Heart right ventricle (tissue), 16 donors: ENCODE measurements at regions not wholly inside any gene's neighbourhood (a gene's known extent, or its start where the extent isn't known, plus 50 kb on each side); places are given as distances from the start of the nearest gene placed in this dataset.

Experiments used
- ATAC-seq, 8 donors: fragments of 200-7000 bp; cut with Tn5 transposase; one replicate each; pipeline ENCODE4 v1.9.1; 2020; ENCODE audit warnings: mild to moderate bottlenecking in 8 of 8, moderate library complexity in 8 of 8, moderate number of reproducible peaks in 1 of 8
- DNase-seq, 2 donors: peaks; one replicate each; pipeline ENCODE4 v3.0.0-alpha.2; 2020
- H3K27ac ChIP-seq, 10 donors: fragments of 200-600 bp; sonication (generic) in 2 of 10; one replicate each; pipeline versions ENCODE4 v1.5.0 to v1.8.0; 2020 to 2022; ENCODE audit warnings: mild to moderate bottlenecking in 3 of 10
- H3K27me3 ChIP-seq, 7 donors: fragments of 200-600 bp; one replicate each; pipeline ENCODE4 v1.8.0; 2021 to 2022; ENCODE audit warnings: mild to moderate bottlenecking in 2 of 7
- H3K36me3 ChIP-seq, 9 donors: fragments of 200-600 bp; sonication (generic) in 1 of 9; one replicate each; pipeline versions ENCODE4 v1.5.0 to v1.8.0; 2020 to 2022; ENCODE audit warnings: mild to moderate bottlenecking in 2 of 9
- H3K4me1 ChIP-seq, 9 donors: fragments of 200-600 bp; sonication (generic) in 1 of 9; one replicate each; pipeline versions ENCODE4 v1.5.0 to v1.8.0; 2020 to 2022; ENCODE audit warnings: mild to moderate bottlenecking in 4 of 9
- H3K4me3 ChIP-seq, 10 donors: fragments of 200-600 bp; sonication (generic) in 2 of 10; one replicate each; pipeline versions ENCODE4 v1.5.0 to v1.8.0; 2020 to 2022; ENCODE audit warnings: mild to moderate bottlenecking in 7 of 10, moderate library complexity in 2 of 10
- H3K9me3 ChIP-seq, 11 donors: fragments of 200-600 bp in 10 of 11; sonication (generic) in 2 of 11; one replicate each; pipeline versions ENCODE4 v1.5.0 to v1.8.0; 2013 to 2022; ENCODE audit warnings: mild to moderate bottlenecking in 2 of 11, control low read depth in 1 of 11, moderate library complexity in 1 of 11
- CTCF ChIP-seq, 9 donors: fragments of 200-600 bp; sonication (generic) in 2 of 9; IDR thresholded peaks; one replicate each; pipeline versions ENCODE4 v1.5.0 to v1.8.0; 2021 to 2022; ENCODE audit warnings: antibody characterized with exemption in 9 of 9, mild to moderate bottlenecking in 5 of 9, moderate library complexity in 1 of 9
- WGBS, 2 donors: extraction: QIAGEN DNeasy Blood & Tissue Kit; methylation state at CpG; one replicate each; pipeline ENCODE4 v1.1.7; 2013; ENCODE audit warnings: inconsistent platforms in 1 of 2; 5-methylcytosine and 5-hydroxymethylcytosine counted together
- intact Hi-C, 10 donors: fragments of 100-400 bp; cut with DNase I; formaldehyde crosslinking; loops; one replicate each; pipeline versions ENCODE4 v1.11.1 to v1.14.2; 2022
- donor health status: Arrhythmogenic right ventricular cardiomyopathy.
- donor health status: ischemic (EF 13 %, LVEDD 7.1; RV severe dilation, severe dysfunction).
- donor health status: healthy with polysubstance abuse.
- donor health status: DM: no; HTN: yes; CAD: no.
- donor health status: DM: no; HTN: no; CAD: no.
- donor health status: ischemic (EF 25% LVEDD 6.9; RV normal size, moderate dysfunction).
- donor health status: ischemic (EF 25% LVEDD 5.7; RV mildly dilated, moderate dysfunction).
- donor health status: healthy.
- donor health status: DM: yes; HTN: yes; CAD: no.
- donor health status: Ischemic cardiomyopathy.
- donor health status: ischemic (EF 35%, LVEDD 5.7; RV mildly dilated, moderate dysfunction).
- donor health status: nonischemic (EF 11% LVEDD 7.7; RV severe dilation, severe dysfunction).
- donor health status: DM: yes; HTN: yes; CAD: no.
- donor health status: PGD.
- donor health status: ischemic (EF 29% LVEDD 5.4; RV normal size, mild dysfunction).
- donor health status: nonischemic (EF 23%, LVEDD 6.1; RV moderate dilation, normal function).

- no peak for TF ChIP-seq CTCF (IDR thresholded peaks at IDR 0.05)
- ATAC-seq (no peak), DNase-seq (no peak)
- intact Hi-C loops: no loop called here
- Histone ChIP-seq H3K9me3 (no peaks in the 10 kb centered on the region), H3K36me3 (no peaks in the 10 kb centered on the region), H3K27ac (no peak overlapping the region), H3K4me3 (no peak overlapping the region), H3K4me1 (no peaks in the 10 kb centered on the region), H3K27me3 (no peaks in the 10 kb centered on the region)
- WGBS, 2 donors: 20 to 29% methylated on average over 1 of the region's 1 CpG
Observed at GRCh38 chr6:95110767-95111166, 466.6 kb upstream of the MANEA start.

GRCh38 chr6:95117236-95117635 lies 460.1 kb upstream of the MANEA start:
- ATAC-seq (no peak), DNase-seq (no peak)
- no peaks in the 10 kb centered on the region for H3K36me3 ChIP-seq
- no peaks in the 10 kb centered on the region for H3K4me1 ChIP-seq
- no peaks in the 10 kb centered on the region for H3K9me3 ChIP-seq
- intact Hi-C loops: no loop called here
- no peaks in the 10 kb centered on the region for H3K27me3 ChIP-seq
- no peak overlapping the region for H3K4me3 ChIP-seq
- TF ChIP-seq CTCF (IDR thresholded peaks at IDR 0.05): no peak
- no peak overlapping the region for H3K27ac ChIP-seq

GRCh38 chr6:95119927-95120326 lies 457.4 kb upstream of the MANEA start:
- intact Hi-C loops: no loop called here
- no peak overlapping the region for H3K27ac ChIP-seq
- 80 to 90% methylated on average over 3 of the region's 3 CpGs for WGBS, 2 donors
- no peaks in the 10 kb centered on the region for H3K4me1 ChIP-seq
- TF ChIP-seq CTCF (IDR thresholded peaks at IDR 0.05): no peak
- no peak for ATAC-seq
- DNase-seq: no peak
- H3K36me3 ChIP-seq: no peaks in the 10 kb centered on the region
- H3K4me3 ChIP-seq: no peak overlapping the region
- H3K9me3 ChIP-seq: no peaks in the 10 kb centered on the region
- no peaks in the 10 kb centered on the region for H3K27me3 ChIP-seq

GRCh38 chr6:95120984-95121383 lies 456.4 kb upstream of the MANEA start:
- intact Hi-C loops: no loop called here
- Histone ChIP-seq H3K27ac (no peak overlapping the region), H3K27me3 (no peaks in the 10 kb centered on the region), H3K4me1 (no peaks in the 10 kb centered on the region), H3K4me3 (no peak overlapping the region), H3K36me3 (no peaks in the 10 kb centered on the region), H3K9me3 (no peaks in the 10 kb centered on the region)
- 76 to 81% methylated on average over 4 of the region's 4 CpGs for WGBS, 2 donors
- DNase-seq (no peak), ATAC-seq (no peak)
- no peak for TF ChIP-seq CTCF (IDR thresholded peaks at IDR 0.05)

GRCh38 chr6:95127261-95127660 lies 450.1 kb upstream of the MANEA start:
- WGBS, 2 donors: 66 to 71% methylated on average over 3 of the region's 3 CpGs
- ATAC-seq (no peak), DNase-seq (no peak)
- no peak for TF ChIP-seq CTCF (IDR thresholded peaks at IDR 0.05)
- Histone ChIP-seq H3K4me3 (no peak overlapping the region), H3K27ac (no peak overlapping the region), H3K9me3 (no peaks in the 10 kb centered on the region), H3K4me1 (no peaks in the 10 kb centered on the region), H3K27me3 (no peaks in the 10 kb centered on the region), H3K36me3 (no peaks in the 10 kb centered on the region)
- intact Hi-C loops: no loop called here
